ENCODE measurements at regions not wholly inside any gene's neighbourhood (a gene's known extent, or its start where the extent isn't known, plus 50 kb on each side); places are given as distances from the start of the nearest gene placed in this dataset.

DNA sequence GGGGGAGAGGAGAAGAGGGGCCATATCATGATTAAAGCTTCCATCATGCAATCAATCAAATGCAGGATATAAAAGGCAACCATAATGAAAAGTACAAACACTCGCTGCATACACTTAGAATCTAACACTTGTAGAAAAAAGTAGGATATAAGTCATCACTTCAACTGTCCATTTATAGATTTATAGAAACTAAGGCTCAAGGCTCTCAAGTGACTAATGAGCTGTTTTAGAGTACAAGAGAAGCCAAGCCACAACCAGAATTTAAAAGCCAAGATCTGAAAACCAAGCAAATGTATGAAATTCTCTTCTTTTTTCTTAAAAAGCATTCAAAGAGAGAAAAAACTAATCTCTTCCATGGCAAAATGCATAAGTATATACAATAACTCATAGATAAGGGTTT, 160.2 kb upstream of the BLID start:
- no peaks in the 10 kb centered on the region for H4K20me1 ChIP-seq (replicated peaks; ENCODE audit: control insufficient read depth, insufficient read depth, low read length)
- no peak for ATAC-seq
- ChIA-PET CTCF (ENCODE audit: low intra/inter-chr PET ratio) (no interaction called here), POLR2A (no interaction called here)
- H3K4me1 ChIP-seq (replicated peaks in 1 of 2; ENCODE audit: control insufficient read depth in 2 of 2, insufficient read depth in 2 of 2, low read length in 2 of 2) = no peaks in the 10 kb centered on the region
- in situ Hi-C loops (cut with MboI) = no loop called here
- intact Hi-C loops (cut with micrococcal nuclease) = no loop called here
- H3K4me2 ChIP-seq (ENCODE audit: insufficient read depth, low read length) = no peak overlapping the region
- FAIRE-seq = no peak
- no peak overlapping the region for H3K4me3 ChIP-seq
- no peaks in the 10 kb centered on the region for H3K9me1 ChIP-seq (ENCODE audit: control insufficient read depth, insufficient read depth, low read length)
- 0% methylated on average over 1 of the region's 1 CpG for WGBS (ENCODE audit: insufficient coverage, low coverage, missing lambda C conversion rate)
- TF ChIP-seq MLLT1 (IDR thresholded peaks at IDR 0.05) = no peak
- no peak for TF ChIP-seq ELF4 (CRISPR knock-in tag; IDR thresholded peaks at IDR 0.05)
- TF ChIP-seq, protein P1, sequence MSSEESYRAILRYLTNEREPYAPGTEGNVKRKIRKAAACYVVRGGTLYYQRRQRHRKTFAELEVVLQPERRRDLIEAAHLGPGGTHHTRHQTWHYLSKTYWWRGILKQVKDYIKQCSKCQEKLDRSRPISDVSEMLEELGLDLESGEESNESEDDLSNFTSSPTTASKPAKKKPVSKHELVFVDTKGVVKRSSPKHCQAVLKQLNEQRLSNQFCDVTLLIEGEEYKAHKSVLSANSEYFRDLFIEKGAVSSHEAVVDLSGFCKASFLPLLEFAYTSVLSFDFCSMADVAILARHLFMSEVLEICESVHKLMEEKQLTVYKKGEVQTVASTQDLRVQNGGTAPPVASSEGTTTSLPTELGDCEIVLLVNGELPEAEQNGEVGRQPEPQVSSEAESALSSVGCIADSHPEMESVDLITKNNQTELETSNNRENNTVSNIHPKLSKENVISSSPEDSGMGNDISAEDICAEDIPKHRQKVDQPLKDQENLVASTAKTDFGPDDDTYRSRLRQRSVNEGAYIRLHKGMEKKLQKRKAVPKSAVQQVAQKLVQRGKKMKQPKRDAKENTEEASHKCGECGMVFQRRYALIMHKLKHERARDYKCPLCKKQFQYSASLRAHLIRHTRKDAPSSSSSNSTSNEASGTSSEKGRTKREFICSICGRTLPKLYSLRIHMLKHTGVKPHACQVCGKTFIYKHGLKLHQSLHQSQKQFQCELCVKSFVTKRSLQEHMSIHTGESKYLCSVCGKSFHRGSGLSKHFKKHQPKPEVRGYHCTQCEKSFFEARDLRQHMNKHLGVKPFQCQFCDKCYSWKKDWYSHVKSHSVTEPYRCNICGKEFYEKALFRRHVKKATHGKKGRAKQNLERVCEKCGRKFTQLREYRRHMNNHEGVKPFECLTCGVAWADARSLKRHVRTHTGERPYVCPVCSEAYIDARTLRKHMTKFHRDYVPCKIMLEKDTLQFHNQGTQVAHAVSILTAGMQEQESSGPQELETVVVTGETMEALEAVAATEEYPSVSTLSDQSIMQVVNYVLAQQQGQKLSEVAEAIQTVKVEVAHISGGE (CRISPR knock-in tag; IDR thresholded peaks at IDR 0.05) = no peak
- no peak for TF ChIP-seq ATF7 (IDR thresholded peaks at IDR 0.05)
- TF ChIP-seq MBD2 (IDR thresholded peaks at IDR 0.05; ENCODE audit: borderline replicate concordance, low read depth) = no peak
- no peak for TF ChIP-seq STAG1 (CRISPR knock-in tag; IDR thresholded peaks at IDR 0.05; ENCODE audit: borderline replicate concordance)
- TF ChIP-seq MEIS2 (IDR thresholded peaks at IDR 0.05; ENCODE audit: partially characterized antibody) = no peak
- TF ChIP-seq, protein P2, sequence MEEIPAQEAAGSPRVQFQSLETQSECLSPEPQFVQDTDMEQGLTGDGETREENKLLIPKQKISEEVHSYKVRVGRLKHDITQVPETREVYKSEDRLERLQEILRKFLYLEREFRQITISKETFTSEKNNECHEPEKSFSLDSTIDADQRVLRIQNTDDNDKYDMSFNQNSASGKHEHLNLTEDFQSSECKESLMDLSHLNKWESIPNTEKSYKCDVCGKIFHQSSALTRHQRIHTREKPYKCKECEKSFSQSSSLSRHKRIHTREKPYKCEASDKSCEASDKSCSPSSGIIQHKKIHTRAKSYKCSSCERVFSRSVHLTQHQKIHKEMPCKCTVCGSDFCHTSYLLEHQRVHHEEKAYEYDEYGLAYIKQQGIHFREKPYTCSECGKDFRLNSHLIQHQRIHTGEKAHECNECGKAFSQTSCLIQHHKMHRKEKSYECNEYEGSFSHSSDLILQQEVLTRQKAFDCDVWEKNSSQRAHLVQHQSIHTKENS (CRISPR knock-in tag; IDR thresholded peaks at IDR 0.05) = no peak
- no peak for TF ChIP-seq CBX1 (IDR thresholded peaks at IDR 0.05; ENCODE audit: low read depth)
- TF ChIP-seq ZNF197 (CRISPR knock-in tag; IDR thresholded peaks at IDR 0.05; ENCODE audit: low read depth) = no peak
- no peak for TF ChIP-seq ZNF668 (CRISPR knock-in tag; IDR thresholded peaks at IDR 0.05)
- no peak for TF ChIP-seq ZNF445 (CRISPR knock-in tag; IDR thresholded peaks at IDR 0.05; ENCODE audit: low read depth)
- no peak for TF ChIP-seq ZNF212 (CRISPR knock-in tag; IDR thresholded peaks at IDR 0.05)
- TF ChIP-seq RBFOX2 (IDR thresholded peaks at IDR 0.05; ENCODE audit: low read depth, low read length) = no peak
- TF ChIP-seq KLF16 (IDR thresholded peaks at IDR 0.05) = no peak
- no peak for TF ChIP-seq ESRRB (CRISPR knock-in tag; IDR thresholded peaks at IDR 0.05; ENCODE audit: borderline replicate concordance)
- no peak for TF ChIP-seq SNRNP70 (optimal IDR thresholded peaks at IDR 0.05; ENCODE audit: low read depth, low read length)
- TF ChIP-seq TSC22D4 (tag; IDR thresholded peaks at IDR 0.05) = no peak
- no peak for TF ChIP-seq NR4A1 (CRISPR knock-in tag; IDR thresholded peaks at IDR 0.05)
- TF ChIP-seq NR4A1 (tag; IDR thresholded peaks at IDR 0.05) = no peak
- no peak overlapping the region for H3K27ac ChIP-seq (ENCODE audit: extremely low read depth, low read depth, low read length)
- no peak overlapping the region for H2AFZ ChIP-seq (ENCODE audit: low read depth, low read length)
- no TSS peak for BruUV-seq (replicated peaks)
- H3K27me3 ChIP-seq (ENCODE audit: control insufficient read depth in 2 of 2, insufficient read depth in 2 of 2, low read length in 2 of 2) = no peaks in the 10 kb centered on the region
- H3K9ac ChIP-seq (ENCODE audit: insufficient read depth in 1 of 2, low read depth in 2 of 2, low read length in 2 of 2) = no peak overlapping the region
- H3K36me3 ChIP-seq (ENCODE audit: control insufficient read depth, insufficient read depth, low read length) = no peaks in the 10 kb centered on the region
- no peaks in the 10 kb centered on the region for H3K9me3 ChIP-seq (replicated peaks; ENCODE audit: control insufficient read depth, insufficient read depth, low read depth, low read length)
- DNase-seq (ENCODE audit: extremely low read depth in 1 of 4, low spot score in 3 of 4) = no peak
- no peaks in the 10 kb centered on the region for H3K79me2 ChIP-seq (ENCODE audit: control insufficient read depth, insufficient read depth, low read length)

All from K562 (cell line).